HepG2 (cell line): ENCODE measurements at regions not wholly inside any gene's neighbourhood (a gene's known extent, or its start where the extent isn't known, plus 50 kb on each side); places are given as distances from the start of the nearest gene placed in this dataset.

Experiments used
- ARNTL ChIP-seq: sonication (generic); formaldehyde crosslinking; IDR thresholded peaks from 2 replicates; pipeline ENCODE4 v1.4.0; 2020; ENCODE audit warnings: mild to moderate bottlenecking, missing genetic modification reagents
- ATM ChIP-seq: fragments of 450-650 bp; IDR thresholded peaks from 2 replicates; pipeline ENCODE4 v1.7.1; 2017; ENCODE audit warnings: mild to moderate bottlenecking, borderline replicate concordance
- CENPX ChIP-seq: sonication (generic); formaldehyde crosslinking; IDR thresholded peaks from 2 replicates; pipeline ENCODE4 v1.9.0; 2021; ENCODE audit warnings: mild to moderate bottlenecking, missing genetic modification reagents, moderate library complexity
- HIVEP1 ChIP-seq: sonication (generic); formaldehyde crosslinking; IDR thresholded peaks from 2 replicates; pipeline ENCODE4 v1.4.0; 2020; ENCODE audit warnings: mild to moderate bottlenecking, missing genetic modification reagents
- HNRNPLL ChIP-seq: fragments of 200-400 bp; formaldehyde crosslinking; IDR thresholded peaks from 2 replicates; pipeline ENCODE4 v1.6.1; 2017; ENCODE audit warnings: mild to moderate bottlenecking, low read depth, low read length; ENCODE audit not compliant: poor library complexity, severe bottlenecking
- ISL2 ChIP-seq: sonication (generic); formaldehyde crosslinking; IDR thresholded peaks from 2 replicates; pipeline ENCODE4 v1.5.0; 2020; ENCODE audit warnings: missing genetic modification reagents
- JARID2 ChIP-seq: sonication (generic); formaldehyde crosslinking; IDR thresholded peaks from 2 replicates; pipeline ENCODE4 v1.8.1; 2023; ENCODE audit warnings: missing genetic modification reagents, inconsistent platforms; ENCODE audit not compliant: insufficient replicate concordance
- MAF1 ChIP-seq: sonication (generic); formaldehyde crosslinking; IDR thresholded peaks from 2 replicates; pipeline ENCODE4 v1.5.0; 2020; ENCODE audit warnings: missing genetic modification reagents, borderline replicate concordance
- MXD1 ChIP-seq: sonication (generic); formaldehyde crosslinking; IDR thresholded peaks from 2 replicates; pipeline ENCODE4 v1.4.0; 2020; ENCODE audit warnings: mild to moderate bottlenecking, missing genetic modification reagents
- MYC ChIP-seq: sonication (generic); formaldehyde crosslinking; IDR thresholded peaks from 2 replicates; pipeline ENCODE4 v1.9.0; 2021; ENCODE audit warnings: missing genetic modification reagents, borderline replicate concordance
- NFKB2 ChIP-seq: sonication (generic); formaldehyde crosslinking; IDR thresholded peaks from 2 replicates; pipeline ENCODE4 v1.4.0; 2020; ENCODE audit warnings: missing genetic modification reagents, borderline replicate concordance
- PHB2 ChIP-seq: fragments of 450-650 bp; IDR thresholded peaks from 2 replicates; pipeline ENCODE4 v1.6.1; 2018; ENCODE audit not compliant: partially characterized antibody
- PHF21A ChIP-seq: sonication (generic); formaldehyde crosslinking; IDR thresholded peaks from 2 replicates; pipeline ENCODE4 v1.5.0; 2020; ENCODE audit warnings: mild to moderate bottlenecking, missing genetic modification reagents
- POLR2AphosphoS5 ChIP-seq: IDR thresholded peaks from 2 replicates; pipeline ENCODE4 v1.6.1; 2012; ENCODE audit warnings: low read depth, low read length
- RORA ChIP-seq: sonication (generic); formaldehyde crosslinking; IDR thresholded peaks from 2 replicates; pipeline ENCODE4 v1.5.0; 2020; ENCODE audit warnings: mild to moderate bottlenecking, missing genetic modification reagents, moderate library complexity
- SALL1 ChIP-seq: sonication (generic); formaldehyde crosslinking; IDR thresholded peaks from 2 replicates; pipeline ENCODE4 v1.8.0; 2022; ENCODE audit warnings: mild to moderate bottlenecking, missing genetic modification reagents
- SIN3B ChIP-seq: fragments of 150-350 bp; IDR thresholded peaks from 2 replicates; pipeline ENCODE4 v1.6.1; 2014; ENCODE audit warnings: low read length
- SNAI1 ChIP-seq: sonication (generic); formaldehyde crosslinking; IDR thresholded peaks from 2 replicates; pipeline ENCODE4 v1.5.0; 2020; ENCODE audit warnings: mild to moderate bottlenecking, missing genetic modification reagents, borderline replicate concordance
- SP1 ChIP-seq, 2 experiments: fragments of 450-650 bp in 1 of 2; sonication (generic) in 1 of 2; formaldehyde crosslinking in 1 of 2; IDR thresholded peaks; 2 replicates each; pipeline versions ENCODE4 v1.4.0 to v1.6.1; 2016 to 2020; ENCODE audit warnings: missing genetic modification reagents in 1 of 2
- SP2 ChIP-seq: sonication (generic); formaldehyde crosslinking; IDR thresholded peaks from 2 replicates; pipeline ENCODE4 v1.5.1; 2020; ENCODE audit warnings: mild to moderate bottlenecking, missing genetic modification reagents
- ZGPAT ChIP-seq: IDR thresholded peaks from 2 replicates; pipeline ENCODE4 v1.6.1; 2016; ENCODE audit warnings: mild to moderate bottlenecking
- ZMYM4 ChIP-seq: sonication (generic); formaldehyde crosslinking; IDR thresholded peaks from 2 replicates; pipeline ENCODE4 v1.8.1; 2023; ENCODE audit warnings: mild to moderate bottlenecking, missing genetic modification reagents
- ZNF24 ChIP-seq: fragments of 450-650 bp; IDR thresholded peaks from 2 replicates; pipeline ENCODE4 v1.6.1; 2017; ENCODE audit warnings: antibody characterized with exemption, mild to moderate bottlenecking
- ZNF282 ChIP-seq: fragments of 450-650 bp; IDR thresholded peaks from 2 replicates; pipeline ENCODE4 v1.6.1; 2018; ENCODE audit not compliant: partially characterized antibody
- ZNF484 ChIP-seq: sonication (generic); formaldehyde crosslinking; IDR thresholded peaks from 2 replicates; pipeline ENCODE4 v1.5.1; 2020; ENCODE audit warnings: mild to moderate bottlenecking, low read depth, missing genetic modification reagents, borderline replicate concordance
- ZNF556 ChIP-seq: sonication (generic); formaldehyde crosslinking; IDR thresholded peaks from 2 replicates; pipeline ENCODE4 v1.4.0; 2020; ENCODE audit warnings: mild to moderate bottlenecking, missing genetic modification reagents, borderline replicate concordance
- ZNF670 ChIP-seq: sonication (generic); formaldehyde crosslinking; IDR thresholded peaks from 2 replicates; pipeline ENCODE4 v1.8.0; 2022; ENCODE audit warnings: mild to moderate bottlenecking, missing genetic modification reagents, borderline replicate concordance
- ZNF768 ChIP-seq: sonication (generic); formaldehyde crosslinking; IDR thresholded peaks from 2 replicates; pipeline ENCODE4 v1.4.0; 2020; ENCODE audit warnings: missing genetic modification reagents
- ZNF788 ChIP-seq: sonication (generic); formaldehyde crosslinking; IDR thresholded peaks from 2 replicates; pipeline ENCODE4 v1.5.0; 2020; ENCODE audit warnings: mild to moderate bottlenecking, missing genetic modification reagents, borderline replicate concordance
- ZNF792 ChIP-seq: IDR thresholded peaks from 2 replicates; pipeline ENCODE4 v1.6.1; 2016
- ZSCAN31 ChIP-seq: sonication (generic); formaldehyde crosslinking; IDR thresholded peaks from 2 replicates; pipeline ENCODE4 v1.5.0; 2020; ENCODE audit warnings: low read depth, mild to moderate bottlenecking, missing genetic modification reagents

- TF ChIP-seq JARID2 (CRISPR knock-in tag) (no peak), SALL1 (CRISPR knock-in tag) (peak; percentile 49), ZNF556 (peak; percentile 58; the same call in 1 of the 2 replicates), HNRNPLL (peak; percentile 75), ISL2 (0 out of 2 replicates have a peak, but pooled peaks have one; percentile 3), ZNF788 (CRISPR knock-in tag) (no peak), ATM (no peak), ZSCAN31 (no peak), PHF21A (CRISPR knock-in tag) (peak; percentile 88), MYC (CRISPR knock-in tag) (peak; percentile 76; the same call in 1 of the 2 replicates), ZNF484 (CRISPR knock-in tag) (no peak), ZNF24 (no peak), SP2 (no peak; the same call in 1 of the 2 replicates), POLR2AphosphoS5 (peak; percentile 44), ZNF670 (no peak), ZMYM4 (CRISPR knock-in tag) (0 out of 2 replicates have a peak, but pooled peaks have one; percentile 19), ZNF282 (no peak), CENPX (CRISPR knock-in tag) (no peak), NFKB2 (CRISPR knock-in tag) (peak; percentile 83; the same call in 1 of the 2 replicates), ZNF792 (CRISPR knock-in tag) (peak; percentile 30; the same call in 1 of the 2 replicates), PHB2 (no peak), ZGPAT (CRISPR knock-in tag) (peak; percentile 30; the same call in 1 of the 2 replicates), MAF1 (0 out of 2 replicates have a peak, but pooled peaks have one; percentile 27), ZNF768 (CRISPR knock-in tag) (peak; percentile 57), HIVEP1 (no peak), ARNTL (CRISPR knock-in tag) (no peak), SNAI1 (CRISPR knock-in tag) (no peak), RORA (CRISPR knock-in tag) (no peak), MXD1 (CRISPR knock-in tag) (0 out of 2 replicates have a peak, but pooled peaks have one; percentile 40), SP1 (IDR thresholded peaks at IDR 0.05) (no peak), SP1 (CRISPR knock-in tag; IDR thresholded peaks at IDR 0.05) (no peak), SIN3B (no peak)
These were observed 138.1 kb downstream of the TMCO5A start (continued) for GRCh38 chr15:38072348-38073177.
